H1 (cell line): ENCODE measurements at regions not wholly inside any gene's neighbourhood (a gene's known extent, or its start where the extent isn't known, plus 50 kb on each side); places are given as distances from the start of the nearest gene placed in this dataset.

Experiments
- BRCA1 ChIP-seq: IDR thresholded peaks from 2 replicates; pipeline ENCODE4 v1.6.1; 2012; ENCODE audit warnings: low read depth, low read length, improper control_type of control experiment
- NANOG ChIP-seq: IDR thresholded peaks from 2 replicates; pipeline ENCODE4 v1.6.1; 2011; ENCODE audit warnings: low read length, low read depth, mild to moderate bottlenecking, inconsistent platforms; ENCODE audit not compliant: insufficient read depth, poor library complexity, severe bottlenecking
- POLR2AphosphoS5 ChIP-seq: IDR thresholded peaks from 2 replicates; pipeline ENCODE4 v1.6.1; 2011; ENCODE audit warnings: low read depth, low read length
- SP4 ChIP-seq: IDR thresholded peaks from 2 replicates; pipeline ENCODE4 v1.6.1; 2012; ENCODE audit warnings: low read length, inconsistent platforms
- SUZ12 ChIP-seq: fragments of 200-600 bp; sonication (generic); IDR thresholded peaks from 2 replicates; pipeline ENCODE4 v1.6.1; 2012; ENCODE audit warnings: mild to moderate bottlenecking, inconsistent platforms, low read length, moderate library complexity, mixed read lengths
- TEAD4 ChIP-seq: IDR thresholded peaks from 2 replicates; pipeline ENCODE4 v1.6.1; 2012; ENCODE audit warnings: low read depth, low read length, inconsistent platforms, mixed read lengths
- ZNF274 ChIP-seq: IDR thresholded peaks from 2 replicates; pipeline ENCODE4 v1.7.0; 2012; ENCODE audit warnings: low read length, borderline replicate concordance; ENCODE audit errors: extremely low read depth
- TF ChIP-seq, protein P1 (sequence below), 3 experiments: IDR thresholded peaks; 1 replicate in 2 of 3; 2 replicates in 1 of 3; pipeline versions ENCODE4 v1.5.1 to v1.6.1; 2011; ENCODE audit warnings: low read length in 3 of 3, mild to moderate bottlenecking in 3 of 3, inconsistent platforms in 2 of 3, low read depth in 1 of 3, moderate library complexity in 1 of 3; ENCODE audit not compliant: insufficient read depth in 1 of 3; ENCODE audit errors: control extremely low read depth in 1 of 3
- TF ChIP-seq, protein P2 (sequence below): IDR thresholded peaks from 2 replicates; pipeline ENCODE4 v1.6.1; 2011; ENCODE audit warnings: low read length, improper control_type of control experiment
- TF ChIP-seq, protein P3 (sequence below): IDR thresholded peaks from 2 replicates; pipeline ENCODE4 v1.6.1; 2012; ENCODE audit warnings: low read length, inconsistent platforms

DNA sequence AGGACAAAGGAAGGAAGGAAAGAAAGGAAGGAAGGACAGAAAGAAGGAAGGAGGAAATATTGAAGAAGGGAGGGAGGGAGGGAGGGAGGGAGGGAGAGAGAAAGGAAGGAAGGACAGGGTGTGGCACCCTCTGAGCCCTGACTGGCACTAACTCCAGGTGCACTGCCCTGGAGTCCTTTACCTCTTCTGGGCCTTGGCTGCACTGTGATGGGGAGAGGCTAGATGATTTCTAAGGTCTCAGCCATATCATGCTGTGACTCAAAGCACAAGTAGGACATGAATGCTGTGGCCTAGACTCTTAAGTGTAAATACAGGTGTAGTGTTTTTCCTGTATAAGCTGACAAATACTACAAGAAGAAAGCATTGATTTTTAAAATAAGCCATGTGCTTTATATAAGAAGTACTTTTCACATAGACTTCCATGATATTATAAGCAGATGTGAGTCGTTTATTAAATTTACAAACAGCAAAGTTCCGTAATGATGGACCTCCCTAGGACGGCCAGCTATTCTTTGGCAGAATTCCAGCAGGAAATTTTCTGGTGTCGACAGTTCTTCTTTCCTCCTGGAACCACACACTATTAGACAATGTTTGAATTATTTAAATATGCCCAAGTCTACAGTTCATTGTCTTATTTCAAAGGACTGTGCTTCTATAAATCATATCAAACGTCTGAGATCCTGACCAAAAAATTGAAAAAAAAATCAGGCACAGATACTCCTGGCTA lies 213.8 kb upstream of the C2CD4B start:
- TF ChIP-seq NANOG (no peak), SUZ12 (no peak), TEAD4 (no peak), POLR2AphosphoS5 (no peak), ZNF274 (no peak), SP4 (no peak), BRCA1 (no peak)
- TF ChIP-seq, protein P1, sequence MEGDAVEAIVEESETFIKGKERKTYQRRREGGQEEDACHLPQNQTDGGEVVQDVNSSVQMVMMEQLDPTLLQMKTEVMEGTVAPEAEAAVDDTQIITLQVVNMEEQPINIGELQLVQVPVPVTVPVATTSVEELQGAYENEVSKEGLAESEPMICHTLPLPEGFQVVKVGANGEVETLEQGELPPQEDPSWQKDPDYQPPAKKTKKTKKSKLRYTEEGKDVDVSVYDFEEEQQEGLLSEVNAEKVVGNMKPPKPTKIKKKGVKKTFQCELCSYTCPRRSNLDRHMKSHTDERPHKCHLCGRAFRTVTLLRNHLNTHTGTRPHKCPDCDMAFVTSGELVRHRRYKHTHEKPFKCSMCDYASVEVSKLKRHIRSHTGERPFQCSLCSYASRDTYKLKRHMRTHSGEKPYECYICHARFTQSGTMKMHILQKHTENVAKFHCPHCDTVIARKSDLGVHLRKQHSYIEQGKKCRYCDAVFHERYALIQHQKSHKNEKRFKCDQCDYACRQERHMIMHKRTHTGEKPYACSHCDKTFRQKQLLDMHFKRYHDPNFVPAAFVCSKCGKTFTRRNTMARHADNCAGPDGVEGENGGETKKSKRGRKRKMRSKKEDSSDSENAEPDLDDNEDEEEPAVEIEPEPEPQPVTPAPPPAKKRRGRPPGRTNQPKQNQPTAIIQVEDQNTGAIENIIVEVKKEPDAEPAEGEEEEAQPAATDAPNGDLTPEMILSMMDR (IDR thresholded peaks at IDR 0.05; ENCODE audit: control extremely low read depth in 1 of 3, insufficient read depth in 1 of 3, low read depth in 1 of 3, low read length in 3 of 3) = no peak
- TF ChIP-seq, protein P2, sequence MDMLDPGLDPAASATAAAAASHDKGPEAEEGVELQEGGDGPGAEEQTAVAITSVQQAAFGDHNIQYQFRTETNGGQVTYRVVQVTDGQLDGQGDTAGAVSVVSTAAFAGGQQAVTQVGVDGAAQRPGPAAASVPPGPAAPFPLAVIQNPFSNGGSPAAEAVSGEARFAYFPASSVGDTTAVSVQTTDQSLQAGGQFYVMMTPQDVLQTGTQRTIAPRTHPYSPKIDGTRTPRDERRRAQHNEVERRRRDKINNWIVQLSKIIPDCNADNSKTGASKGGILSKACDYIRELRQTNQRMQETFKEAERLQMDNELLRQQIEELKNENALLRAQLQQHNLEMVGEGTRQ = no peak
- TF ChIP-seq, protein P3, sequence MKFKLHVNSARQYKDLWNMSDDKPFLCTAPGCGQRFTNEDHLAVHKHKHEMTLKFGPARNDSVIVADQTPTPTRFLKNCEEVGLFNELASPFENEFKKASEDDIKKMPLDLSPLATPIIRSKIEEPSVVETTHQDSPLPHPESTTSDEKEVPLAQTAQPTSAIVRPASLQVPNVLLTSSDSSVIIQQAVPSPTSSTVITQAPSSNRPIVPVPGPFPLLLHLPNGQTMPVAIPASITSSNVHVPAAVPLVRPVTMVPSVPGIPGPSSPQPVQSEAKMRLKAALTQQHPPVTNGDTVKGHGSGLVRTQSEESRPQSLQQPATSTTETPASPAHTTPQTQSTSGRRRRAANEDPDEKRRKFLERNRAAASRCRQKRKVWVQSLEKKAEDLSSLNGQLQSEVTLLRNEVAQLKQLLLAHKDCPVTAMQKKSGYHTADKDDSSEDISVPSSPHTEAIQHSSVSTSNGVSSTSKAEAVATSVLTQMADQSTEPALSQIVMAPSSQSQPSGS = no peak
